ENCODE measurements at regions not wholly inside any gene's neighbourhood (a gene's known extent, or its start where the extent isn't known, plus 50 kb on each side); places are given as distances from the start of the nearest gene placed in this dataset.

- DNase-seq (ENCODE audit: low spot score), result no peak
These were observed 57.8 kb downstream of the SPATA19 start for GRCh38 chr11:133787379-133788141.

- no peak for DNase-seq (ENCODE audit: low spot score)
These were observed 59.4 kb downstream of the SPATA19 start for GRCh38 chr11:133785795-133786340.

- DNase-seq (ENCODE audit: low spot score), result no peak
These were observed 61.0 kb downstream of the SPATA19 start for GRCh38 chr11:133784359-133784758.

GRCh38 chr11:133782116-133782725 lies 63.1 kb downstream of the SPATA19 start:
- no peak for DNase-seq (ENCODE audit: low spot score)

- no peak for DNase-seq (ENCODE audit: low spot score)
These were observed 67.2 kb downstream of the SPATA19 start for GRCh38 chr11:133778161-133778560.

- no peak for DNase-seq (ENCODE audit: low spot score)
These were observed 68.5 kb downstream of the SPATA19 start for GRCh38 chr11:133776671-133777367.

GRCh38 chr11:133762538-133762937 lies 82.8 kb downstream of the SPATA19 start:
- no peak for DNase-seq (ENCODE audit: low spot score)

GRCh38 chr11:133753150-133753549 lies 92.2 kb downstream of the SPATA19 start:
- no peak for DNase-seq (ENCODE audit: low spot score)

GRCh38 chr11:133749841-133750240 lies 95.5 kb downstream of the SPATA19 start:
- no peak for DNase-seq (ENCODE audit: low spot score)

GRCh38 chr11:133747409-133747808 lies 97.9 kb downstream of the SPATA19 start:
- DNase-seq (ENCODE audit: low spot score), result no peak

- DNase-seq (ENCODE audit: low spot score), result no peak
These were observed 98.5 kb downstream of the SPATA19 start for GRCh38 chr11:133746663-133747306.

- DNase-seq (ENCODE audit: low spot score), result no peak
These were observed 99.5 kb downstream of the SPATA19 start for GRCh38 chr11:133745791-133746190.

GRCh38 chr11:133742353-133742752 lies 103.0 kb downstream of the SPATA19 start:
- DNase-seq (ENCODE audit: low spot score), result no peak

GRCh38 chr11:133740963-133741362 lies 104.3 kb downstream of the SPATA19 start:
- DNase-seq (ENCODE audit: low spot score), result no peak

- DNase-seq (ENCODE audit: low spot score), result no peak
These were observed 105.8 kb downstream of the SPATA19 start for GRCh38 chr11:133739481-133739880.

- DNase-seq (ENCODE audit: low spot score), result no peak
These were observed 106.7 kb downstream of the SPATA19 start for GRCh38 chr11:133738624-133739023.

- DNase-seq (ENCODE audit: low spot score), result no peak
These were observed 111.7 kb downstream of the SPATA19 start for GRCh38 chr11:133733631-133734030.

GRCh38 chr11:133732109-133732674 lies 113.1 kb downstream of the SPATA19 start:
- no peak for DNase-seq (ENCODE audit: low spot score)

- DNase-seq (ENCODE audit: low spot score), result no peak
These were observed 117.5 kb downstream of the SPATA19 start for GRCh38 chr11:133727774-133728173.

- no peak for DNase-seq (ENCODE audit: low spot score)
These were observed 118.8 kb downstream of the SPATA19 start for GRCh38 chr11:133726542-133726941.

- no peak for DNase-seq (ENCODE audit: low spot score)
These were observed 121.2 kb downstream of the SPATA19 start for GRCh38 chr11:133724116-133724515.

- DNase-seq (ENCODE audit: low spot score), result no peak
These were observed 122.3 kb downstream of the SPATA19 start for GRCh38 chr11:133723056-133723455.

All from kidney tubule cell (primary cell).